ENCODE measurements at regions not wholly inside any gene's neighbourhood (a gene's known extent, or its start where the extent isn't known, plus 50 kb on each side); places are given as distances from the start of the nearest gene placed in this dataset.

GRCh38 chr16:86258713-86259112 lies 251.6 kb upstream of the FOXF1 start:
- TF ChIP-seq, protein P1, sequence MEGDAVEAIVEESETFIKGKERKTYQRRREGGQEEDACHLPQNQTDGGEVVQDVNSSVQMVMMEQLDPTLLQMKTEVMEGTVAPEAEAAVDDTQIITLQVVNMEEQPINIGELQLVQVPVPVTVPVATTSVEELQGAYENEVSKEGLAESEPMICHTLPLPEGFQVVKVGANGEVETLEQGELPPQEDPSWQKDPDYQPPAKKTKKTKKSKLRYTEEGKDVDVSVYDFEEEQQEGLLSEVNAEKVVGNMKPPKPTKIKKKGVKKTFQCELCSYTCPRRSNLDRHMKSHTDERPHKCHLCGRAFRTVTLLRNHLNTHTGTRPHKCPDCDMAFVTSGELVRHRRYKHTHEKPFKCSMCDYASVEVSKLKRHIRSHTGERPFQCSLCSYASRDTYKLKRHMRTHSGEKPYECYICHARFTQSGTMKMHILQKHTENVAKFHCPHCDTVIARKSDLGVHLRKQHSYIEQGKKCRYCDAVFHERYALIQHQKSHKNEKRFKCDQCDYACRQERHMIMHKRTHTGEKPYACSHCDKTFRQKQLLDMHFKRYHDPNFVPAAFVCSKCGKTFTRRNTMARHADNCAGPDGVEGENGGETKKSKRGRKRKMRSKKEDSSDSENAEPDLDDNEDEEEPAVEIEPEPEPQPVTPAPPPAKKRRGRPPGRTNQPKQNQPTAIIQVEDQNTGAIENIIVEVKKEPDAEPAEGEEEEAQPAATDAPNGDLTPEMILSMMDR (IDR thresholded peaks at IDR 0.05) = no peak
- no peak for TF ChIP-seq POLR2A (IDR thresholded peaks at IDR 0.05)
